Urinary bladder (tissue), 3 donors: ENCODE measurements at regions not wholly inside any gene's neighbourhood (a gene's known extent, or its start where the extent isn't known, plus 50 kb on each side); places are given as distances from the start of the nearest gene placed in this dataset.
"Not testable (repeated sequence)": the region's sequence is repeated elsewhere in the genome, so short reads cannot be mapped to it uniquely, and the experiment has no call there.

Experiments used
- DNase-seq: peaks from one replicate; pipeline ENCODE4 v3.0.0-alpha.2; 2015; ENCODE audit errors: extremely low spot score
- H3K27ac ChIP-seq: one replicate; pipeline ENCODE4 v1.5.1; 2013; ENCODE audit warnings: low read depth, mild to moderate bottlenecking, moderate library complexity
- H3K36me3 ChIP-seq: one replicate; pipeline ENCODE4 v1.6.1; 2013; ENCODE audit warnings: mild to moderate bottlenecking, moderate library complexity; ENCODE audit not compliant: insufficient read depth
- H3K4me1 ChIP-seq: one replicate; pipeline ENCODE4 v1.6.1; 2013; ENCODE audit warnings: mild to moderate bottlenecking, moderate library complexity; ENCODE audit not compliant: insufficient read depth
- H3K4me3 ChIP-seq: one replicate; pipeline ENCODE4 v1.5.1; 2013; ENCODE audit warnings: low read depth, low read length
- WGBS: extraction: QIAGEN DNeasy Blood & Tissue Kit; methylation state at CpG from one replicate; pipeline ENCODE4 v1.1.7; 2013; 5-methylcytosine and 5-hydroxymethylcytosine counted together
- donor health status: healthy with polysubstance abuse.
- donor health status: healthy.

- no peaks in the 10 kb centered on the region for H3K4me1 ChIP-seq
- H3K27ac ChIP-seq, result no peak overlapping the region
- WGBS, result 81% methylated on average over 4 of the region's 4 CpGs
- H3K36me3 ChIP-seq, result no peaks in the 10 kb centered on the region
- H3K4me3 ChIP-seq, result no peak overlapping the region
- no peak for DNase-seq
Observed at GRCh38 chr2:180599804-180600203, 380.6 kb upstream of the UBE2E3 start.

DNA sequence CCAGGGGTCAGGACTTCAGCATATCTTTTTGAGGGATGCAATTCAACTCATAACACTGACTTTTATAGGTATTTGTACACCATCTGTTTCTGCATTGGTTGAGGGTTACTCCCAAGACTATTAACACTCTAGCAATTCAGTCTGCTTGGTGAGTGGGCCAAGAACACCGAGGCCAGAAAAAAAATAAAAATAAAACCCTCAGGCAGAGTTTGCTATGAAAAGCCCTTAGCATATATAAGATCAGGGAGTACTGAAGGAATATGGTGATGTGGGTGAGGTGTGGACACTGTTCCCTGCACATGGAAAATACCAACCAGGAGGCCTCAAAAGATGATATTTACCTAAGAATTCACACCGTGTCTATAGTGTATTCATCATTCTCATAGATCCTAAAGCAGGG is 383.2 kb upstream of the UBE2E3 start:
- DNase-seq, result no peak
- no peak overlapping the region for H3K4me3 ChIP-seq
- H3K27ac ChIP-seq, result no peak overlapping the region
- H3K36me3 ChIP-seq, result no peaks in the 10 kb centered on the region
- H3K4me1 ChIP-seq, result no peaks in the 10 kb centered on the region
- 66% methylated on average over 2 of the region's 2 CpGs for WGBS

DNA sequence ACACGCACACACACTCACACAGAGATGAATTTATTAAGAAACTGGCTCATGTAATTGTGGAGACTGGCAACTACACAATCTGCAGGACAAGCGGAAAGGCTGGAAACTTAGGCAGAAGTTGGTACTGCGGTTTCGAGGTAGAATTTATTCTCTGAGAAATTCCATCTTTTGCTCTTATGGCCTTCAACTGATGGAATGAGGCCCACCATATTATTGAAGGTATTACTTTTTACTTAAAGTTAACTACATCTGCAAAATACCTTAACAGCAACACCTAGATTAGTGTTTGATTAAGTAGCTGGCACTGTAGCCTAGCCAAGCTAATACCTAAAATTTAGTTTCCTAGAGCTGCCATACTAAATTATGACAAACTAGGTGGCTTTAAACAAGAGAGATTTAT is 384.0 kb upstream of the UBE2E3 start:
- WGBS, result 97% methylated on average over 4 of the region's 4 CpGs
- no peaks in the 10 kb centered on the region for H3K36me3 ChIP-seq
- no peak overlapping the region for H3K27ac ChIP-seq
- H3K4me3 ChIP-seq, result no peak overlapping the region
- no peak for DNase-seq
- H3K4me1 ChIP-seq, result no peaks in the 10 kb centered on the region

DNA sequence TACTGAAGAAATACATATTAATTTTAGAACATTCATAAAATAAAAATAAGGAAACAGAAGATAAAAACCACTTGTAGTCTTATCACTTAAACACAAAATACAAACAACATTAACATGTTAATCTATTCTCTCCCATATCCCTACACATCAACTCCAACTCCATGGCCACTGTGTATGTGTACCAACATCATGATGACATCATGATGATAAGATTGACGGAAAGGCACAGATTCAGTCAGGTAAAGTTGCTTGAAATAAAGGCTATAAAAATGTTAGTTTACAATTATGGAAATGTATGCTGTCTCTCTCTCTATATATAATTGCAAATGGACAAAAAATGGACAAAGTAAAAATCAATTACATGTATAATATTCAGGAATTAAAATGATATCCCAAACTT is 388.5 kb upstream of the UBE2E3 start:
- DNase-seq, result no peak
- no peak overlapping the region for H3K27ac ChIP-seq
- no peaks in the 10 kb centered on the region for H3K36me3 ChIP-seq
- no peak overlapping the region for H3K4me3 ChIP-seq
- H3K4me1 ChIP-seq, result no peaks in the 10 kb centered on the region
- 89% methylated on average over 1 of the region's 1 CpG for WGBS

DNA sequence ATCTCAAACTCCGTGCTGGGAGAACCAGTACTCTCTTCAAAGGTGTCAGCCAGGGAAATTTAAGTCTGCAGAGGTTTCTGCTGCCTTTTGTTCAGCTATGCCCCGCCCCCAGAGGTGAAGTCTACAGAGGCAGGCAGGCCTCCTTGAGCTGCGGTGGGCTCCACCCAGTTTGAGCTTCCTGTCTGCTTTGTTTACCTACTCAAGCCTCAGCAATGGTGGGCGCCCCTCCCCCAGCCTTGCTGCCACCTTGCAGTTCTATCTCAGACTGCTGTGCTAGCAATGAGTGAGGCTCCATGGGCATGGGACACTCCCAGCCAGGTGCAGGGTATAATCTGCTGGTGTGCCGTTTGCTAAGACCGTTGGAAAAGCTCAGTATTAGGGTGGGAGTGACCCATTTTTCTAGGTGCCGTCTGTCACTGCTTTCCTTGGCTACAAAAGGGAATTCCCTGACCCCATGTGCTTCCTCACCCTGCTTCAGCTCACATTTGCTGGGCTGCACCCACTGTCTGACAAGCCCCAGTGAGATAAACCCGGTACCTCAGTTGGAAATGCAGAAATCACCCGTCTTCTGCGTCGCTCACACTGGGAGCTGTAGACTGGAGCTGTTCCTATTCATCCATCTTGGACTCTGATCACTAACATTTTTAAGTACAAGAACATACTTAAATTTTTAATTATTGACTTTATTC is 389.2 kb upstream of the UBE2E3 start:
- not testable (repeated sequence) for H3K36me3 ChIP-seq, DNase-seq, H3K27ac ChIP-seq, H3K4me3 ChIP-seq, H3K4me1 ChIP-seq
- WGBS, result 88% methylated on average over 11 of the region's 11 CpGs

- no peak for DNase-seq
- Histone ChIP-seq H3K36me3 (no peaks in the 10 kb centered on the region), H3K27ac (no peak overlapping the region), H3K4me1 (no peaks in the 10 kb centered on the region), H3K4me3 (no peak overlapping the region)
- WGBS, result 84% methylated on average over 2 of the region's 2 CpGs
Observed at GRCh38 chr2:180583441-180584140, 396.8 kb upstream of the UBE2E3 start.

DNA sequence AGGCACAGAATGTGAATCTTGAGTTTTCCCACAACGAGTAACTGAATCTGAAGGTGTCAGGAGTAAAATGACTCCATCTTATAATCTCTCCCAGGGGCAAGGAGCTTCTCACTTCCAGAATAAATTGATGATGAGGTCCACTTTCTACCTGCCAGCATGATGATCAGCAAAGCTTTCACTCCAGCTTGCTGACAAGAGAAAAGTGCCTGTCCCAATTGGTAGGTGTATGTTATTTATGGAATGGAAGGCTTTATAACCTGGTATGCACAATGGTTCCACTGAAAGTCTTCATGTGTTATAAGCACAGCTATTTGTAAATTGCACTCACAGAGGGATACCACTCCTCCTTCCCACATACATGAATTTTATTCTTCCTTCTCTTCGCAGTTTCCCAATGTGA is 401.0 kb upstream of the UBE2E3 start:
- Histone ChIP-seq H3K36me3 (no peaks in the 10 kb centered on the region), H3K4me3 (no peak overlapping the region), H3K4me1 (no peaks in the 10 kb centered on the region), H3K27ac (no peak overlapping the region)
- 91% methylated on average over 2 of the region's 2 CpGs for WGBS
- DNase-seq, result no peak

- Histone ChIP-seq H3K4me1 (no peaks in the 10 kb centered on the region), H3K27ac (no peak overlapping the region), H3K4me3 (no peak overlapping the region), H3K36me3 (no peaks in the 10 kb centered on the region)
- WGBS, result 93% methylated on average over 1 of the region's 1 CpG
- DNase-seq, result no peak
Observed at GRCh38 chr2:180578441-180578840, 402.0 kb upstream of the UBE2E3 start.

GRCh38 chr2:180577567-180577966 is 402.8 kb upstream of the UBE2E3 start:
- 80% methylated on average over 3 of the region's 3 CpGs for WGBS
- DNase-seq, result no peak
- H3K4me1 ChIP-seq, result no peaks in the 10 kb centered on the region
- H3K36me3 ChIP-seq, result no peaks in the 10 kb centered on the region
- H3K4me3 ChIP-seq, result no peak overlapping the region
- H3K27ac ChIP-seq, result no peak overlapping the region

DNA sequence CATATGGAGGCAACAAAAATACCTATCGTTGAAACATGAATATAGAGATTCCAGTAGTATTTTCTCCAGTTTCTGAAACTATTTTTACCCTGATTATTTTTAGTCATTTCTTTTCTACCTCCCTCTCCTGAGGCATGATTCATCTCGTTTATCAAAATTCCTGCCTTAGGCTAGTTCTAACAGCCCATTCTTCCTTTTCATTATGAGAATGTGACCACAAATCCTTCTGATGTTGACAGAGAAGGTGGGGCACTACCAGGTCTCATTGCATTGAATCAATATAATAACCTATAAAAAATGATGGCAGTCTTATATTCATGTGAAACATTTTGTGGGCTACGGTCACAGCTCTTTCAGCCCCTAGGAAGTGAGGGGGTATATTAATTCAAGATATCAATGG is 406.5 kb upstream of the UBE2E3 start:
- Histone ChIP-seq H3K36me3 (no peaks in the 10 kb centered on the region), H3K4me3 (no peak overlapping the region), H3K27ac (no peak overlapping the region), H3K4me1 (no peaks in the 10 kb centered on the region)
- no peak for DNase-seq
- WGBS, result 61% methylated on average over 3 of the region's 3 CpGs

- no peak overlapping the region for H3K27ac ChIP-seq
- no peak overlapping the region for H3K4me3 ChIP-seq
- no peak for DNase-seq
- H3K4me1 ChIP-seq, result no peaks in the 10 kb centered on the region
- no peaks in the 10 kb centered on the region for H3K36me3 ChIP-seq
Observed at GRCh38 chr2:180572346-180572745, 408.1 kb upstream of the UBE2E3 start.

- no peak for DNase-seq
- Histone ChIP-seq H3K4me3 (no peak overlapping the region), H3K4me1 (no peaks in the 10 kb centered on the region), H3K36me3 (no peaks in the 10 kb centered on the region), H3K27ac (no peak overlapping the region)
- 35% methylated on average over 2 of the region's 2 CpGs for WGBS
Observed at GRCh38 chr2:180571559-180571958, 408.8 kb upstream of the UBE2E3 start.

- no peak for DNase-seq
- H3K27ac ChIP-seq, result no peak overlapping the region
- H3K36me3 ChIP-seq, result no peaks in the 10 kb centered on the region
- 74% methylated on average over 3 of the region's 3 CpGs for WGBS
- H3K4me1 ChIP-seq, result no peaks in the 10 kb centered on the region
- H3K4me3 ChIP-seq, result no peak overlapping the region
Observed at GRCh38 chr2:180570864-180571263, 409.5 kb upstream of the UBE2E3 start.

DNA sequence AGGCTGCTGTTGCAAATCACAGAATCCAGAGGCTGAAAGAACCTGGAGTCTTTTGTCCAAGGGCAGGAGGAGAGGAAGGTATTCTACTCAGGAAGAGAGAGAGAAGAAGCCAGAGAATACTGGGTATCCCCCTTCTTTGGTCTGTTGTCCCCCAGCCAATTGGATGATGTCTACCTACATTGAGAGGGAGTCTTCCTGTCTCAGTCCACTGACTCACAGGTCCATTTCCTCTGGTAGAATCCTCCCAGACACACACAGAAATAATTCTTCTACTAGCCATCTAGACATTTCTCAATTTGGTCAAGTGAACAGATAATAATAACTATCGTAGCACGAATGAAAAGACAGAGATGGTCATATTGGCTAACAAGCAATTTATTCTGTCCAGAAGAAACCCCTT is 416.4 kb upstream of the UBE2E3 start:
- 99% methylated on average over 2 of the region's 2 CpGs for WGBS
- Histone ChIP-seq H3K4me3 (no peak overlapping the region), H3K27ac (no peak overlapping the region), H3K4me1 (no peaks in the 10 kb centered on the region), H3K36me3 (no peaks in the 10 kb centered on the region)
- no peak for DNase-seq
